Esophagus squamous epithelium (tissue), 5 donors: ENCODE measurements at regions not wholly inside any gene's neighbourhood (a gene's known extent, or its start where the extent isn't known, plus 50 kb on each side); places are given as distances from the start of the nearest gene placed in this dataset.
A peak's percentile ranks its signal among the peaks of the same experiment; 100 is the strongest.

Source experiments
- DNase-seq: peaks from one replicate; lab custom pipeline; 2025; lab: John Stamatoyannopoulos, UW
- H3K27ac ChIP-seq, 4 donors: fragments of 200-600 bp; sonication (generic); one replicate each; pipeline ENCODE4 v1.5.1; 2016 to 2019; ENCODE audit warnings: mild to moderate bottlenecking in 1 of 4
- H3K27me3 ChIP-seq, 4 donors: fragments of 200-600 bp; sonication (generic); 1 replicate in 3 of 4; 2 replicates in 1 of 4; pipeline versions ENCODE4 v1.5.1 to v1.6.0; 2017 to 2021; ENCODE audit warnings: antibody characterized with exemption in 1 of 4
- H3K36me3 ChIP-seq, 3 donors: fragments of 200-600 bp; sonication (generic); one replicate each; pipeline ENCODE4 v1.5.1; 2016 to 2019
- H3K4me1 ChIP-seq, 3 donors: fragments of 200-600 bp; sonication (generic); one replicate each; pipeline ENCODE4 v1.5.1; 2017 to 2019
- H3K4me3 ChIP-seq, 4 donors: fragments of 200-600 bp; sonication (generic); 1 replicate in 3 of 4; 2 replicates in 1 of 4; pipeline ENCODE4 v1.5.1; 2016 to 2019; ENCODE audit warnings: mild to moderate bottlenecking in 2 of 4, moderate library complexity in 1 of 4
- H3K9me3 ChIP-seq, 3 donors: fragments of 200-600 bp; sonication (generic); one replicate each; pipeline ENCODE4 v1.5.1; 2016 to 2019
- POLR2A ChIP-seq, 4 donors: fragments of 450-650 bp; IDR thresholded peaks; one replicate each; pipeline ENCODE4 v1.6.1; 2017; ENCODE audit warnings: antibody characterized with exemption in 4 of 4, mild to moderate bottlenecking in 4 of 4, moderate library complexity in 3 of 4
- WGBS, 2 donors: methylation state at CpG; one replicate each; pipeline ENCODE4 v1.1.5; 2018; 5-methylcytosine and 5-hydroxymethylcytosine counted together
- intact Hi-C: fragments of 100-400 bp; cut with DNase I; formaldehyde crosslinking; loops from one replicate; pipeline ENCODE4 v1.15.0; 2022
- TF ChIP-seq, protein P1 (sequence below), 6 experiments: fragments of 450-650 bp in 4 of 6; fragments of 200-600 bp in 2 of 6; sonication (generic) in 2 of 6; IDR thresholded peaks; one replicate each; pipeline ENCODE4 v1.5.1; 2016 to 2019; ENCODE audit warnings: antibody characterized with exemption in 6 of 6, mild to moderate bottlenecking in 4 of 6, moderate library complexity in 4 of 6
- donor health status: DM: yes; HTN: yes; CAD: no.

- no peak for TF ChIP-seq POLR2A (IDR thresholded peaks at IDR 0.05)
- TF ChIP-seq, protein P1, sequence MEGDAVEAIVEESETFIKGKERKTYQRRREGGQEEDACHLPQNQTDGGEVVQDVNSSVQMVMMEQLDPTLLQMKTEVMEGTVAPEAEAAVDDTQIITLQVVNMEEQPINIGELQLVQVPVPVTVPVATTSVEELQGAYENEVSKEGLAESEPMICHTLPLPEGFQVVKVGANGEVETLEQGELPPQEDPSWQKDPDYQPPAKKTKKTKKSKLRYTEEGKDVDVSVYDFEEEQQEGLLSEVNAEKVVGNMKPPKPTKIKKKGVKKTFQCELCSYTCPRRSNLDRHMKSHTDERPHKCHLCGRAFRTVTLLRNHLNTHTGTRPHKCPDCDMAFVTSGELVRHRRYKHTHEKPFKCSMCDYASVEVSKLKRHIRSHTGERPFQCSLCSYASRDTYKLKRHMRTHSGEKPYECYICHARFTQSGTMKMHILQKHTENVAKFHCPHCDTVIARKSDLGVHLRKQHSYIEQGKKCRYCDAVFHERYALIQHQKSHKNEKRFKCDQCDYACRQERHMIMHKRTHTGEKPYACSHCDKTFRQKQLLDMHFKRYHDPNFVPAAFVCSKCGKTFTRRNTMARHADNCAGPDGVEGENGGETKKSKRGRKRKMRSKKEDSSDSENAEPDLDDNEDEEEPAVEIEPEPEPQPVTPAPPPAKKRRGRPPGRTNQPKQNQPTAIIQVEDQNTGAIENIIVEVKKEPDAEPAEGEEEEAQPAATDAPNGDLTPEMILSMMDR (IDR thresholded peaks at IDR 0.05), result peak in 1 of 6 experiments; percentile 16
- WGBS, 2 donors, result 50 to 63% methylated on average over 2 of the region's 2 CpGs
Measured at GRCh38 chr7:140239653-140239935, 62.8 kb upstream of the KDM7A start.

DNA sequence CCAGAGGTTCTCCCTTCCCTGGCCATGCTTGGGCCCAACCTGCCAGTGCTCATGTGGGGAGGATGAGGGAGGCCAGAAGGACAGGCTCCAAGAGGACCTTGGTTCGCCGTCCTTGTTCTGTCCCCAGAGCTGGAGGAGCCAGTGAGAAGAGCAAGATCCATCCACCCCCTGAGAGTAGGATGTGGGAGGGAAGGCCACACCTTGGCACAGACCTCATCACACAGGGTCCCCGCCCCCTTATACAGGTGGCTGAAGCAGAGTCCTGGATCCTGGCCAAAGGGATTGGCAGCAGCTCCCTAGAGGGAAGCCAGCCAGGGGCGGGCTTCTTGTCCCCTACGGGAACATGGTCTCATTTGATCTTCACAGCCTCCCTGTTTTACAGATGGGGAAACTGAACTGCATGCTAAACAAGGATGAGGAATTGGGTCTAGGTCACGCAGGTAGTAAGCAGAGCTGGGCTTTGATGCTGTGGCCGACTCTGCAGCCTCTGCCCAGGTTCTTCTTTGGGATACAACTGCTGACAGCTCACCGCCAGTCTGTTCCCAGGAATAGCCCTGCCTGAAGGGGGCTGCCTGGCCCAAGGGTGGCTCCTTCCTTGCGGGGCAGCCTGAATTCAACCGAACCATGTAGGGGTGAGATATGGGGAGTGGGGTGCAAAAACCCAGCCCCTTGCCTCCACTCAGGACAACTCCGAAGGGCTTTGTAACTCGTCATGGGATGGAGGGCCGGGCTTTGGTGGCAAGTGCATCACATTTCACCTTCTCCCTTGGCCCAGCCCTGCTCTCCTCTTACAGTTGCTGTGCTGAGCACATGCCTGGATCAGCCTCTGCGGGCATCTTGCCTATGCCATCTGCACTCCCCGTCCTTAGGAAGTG, 62.2 kb upstream of the KDM7A start:
- H3K9me3 ChIP-seq, result no peaks in the 10 kb centered on the region
- WGBS, 2 donors, result 68 to 74% methylated on average over 10 of the region's 15 CpGs
- H3K36me3 ChIP-seq, result no peaks in the 10 kb centered on the region
- H3K4me3 ChIP-seq, result no peak overlapping the region
- peaks cover 24 to 51% (median 27%) of the 10 kb centered on the region in 3 donors for H3K4me1 ChIP-seq
- TF ChIP-seq POLR2A (IDR thresholded peaks at IDR 0.05), result no peak
- TF ChIP-seq, protein P1 (IDR thresholded peaks at IDR 0.05), result no peak
- DNase-seq, result no peak
- H3K27me3 ChIP-seq, result peaks cover 0 to 6% (median 0%) of the 10 kb centered on the region in 4 donors
- intact Hi-C loops, result no loop called here
- peak overlapping the region in 2 of 4 donors; percentile 13 to 18 for H3K27ac ChIP-seq

More at GRCh38 chr7:140239653-140239935, 62.8 kb upstream of the KDM7A start:
- Histone ChIP-seq H3K4me3 (no peak overlapping the region), H3K36me3 (no peaks in the 10 kb centered on the region), H3K27me3 (peaks cover 0 to 6% (median 0%) of the 10 kb centered on the region in 4 donors), H3K9me3 (no peaks in the 10 kb centered on the region), H3K27ac (peak overlapping the region in 2 of 4 donors; percentile 13 to 18), H3K4me1 (peaks cover 24 to 55% (median 27%) of the 10 kb centered on the region in 3 donors)
- DNase-seq, result no peak
- intact Hi-C loops, result no loop called here

DNA sequence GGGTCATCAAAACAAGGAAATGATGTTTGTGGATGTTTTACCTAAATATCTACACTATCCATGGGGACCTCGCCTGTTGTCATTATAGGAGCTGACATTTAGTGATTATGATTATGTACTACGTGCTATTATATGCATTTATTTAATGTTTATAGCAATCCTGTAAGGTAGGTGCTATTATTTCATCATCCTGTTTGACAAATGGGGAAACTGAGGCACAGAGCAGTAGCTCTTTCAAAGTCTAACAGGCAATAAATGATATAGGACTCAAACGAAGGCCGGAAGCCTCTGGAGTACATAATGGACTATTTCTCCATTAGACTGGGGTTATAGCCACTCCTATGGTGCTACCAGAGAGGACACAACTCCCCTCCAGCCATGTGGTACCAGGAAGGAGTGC, 60.6 kb upstream of the KDM7A start:
- TF ChIP-seq POLR2A (IDR thresholded peaks at IDR 0.05), result no peak
- TF ChIP-seq, protein P1 (IDR thresholded peaks at IDR 0.05), result no peak
- DNase-seq, result no peak
- peaks cover 18 to 48% (median 28%) of the 10 kb centered on the region in 3 donors for H3K4me1 ChIP-seq
- H3K27ac ChIP-seq, result no peak overlapping the region
- WGBS, 2 donors, result 85 to 87% methylated on average over 4 of the region's 4 CpGs
- no peak overlapping the region for H3K4me3 ChIP-seq
- no peaks in the 10 kb centered on the region for H3K9me3 ChIP-seq
- H3K36me3 ChIP-seq, result no peaks in the 10 kb centered on the region
- H3K27me3 ChIP-seq, result peaks cover 0 to 6% (median 0%) of the 10 kb centered on the region in 4 donors
- intact Hi-C loops, result no loop called here

GRCh38 chr7:140236626-140237025, 59.8 kb upstream of the KDM7A start:
- intact Hi-C loops, result no loop called here
- DNase-seq, result no peak
- Histone ChIP-seq H3K4me1 (peaks cover 17 to 48% (median 25%) of the 10 kb centered on the region in 3 donors), H3K4me3 (no peak overlapping the region), H3K27ac (no peak overlapping the region), H3K9me3 (no peaks in the 10 kb centered on the region), H3K36me3 (no peaks in the 10 kb centered on the region), H3K27me3 (peaks cover 0 to 6% (median 0%) of the 10 kb centered on the region in 4 donors)
- no peak for TF ChIP-seq POLR2A (IDR thresholded peaks at IDR 0.05)
- TF ChIP-seq, protein P1 (IDR thresholded peaks at IDR 0.05), result no peak
- 85 to 93% methylated on average over 6 of the region's 6 CpGs for WGBS, 2 donors

GRCh38 chr7:140235114-140235513, 58.3 kb upstream of the KDM7A start:
- Histone ChIP-seq H3K4me3 (no peak overlapping the region), H3K27ac (no peak overlapping the region), H3K4me1 (peaks cover 22 to 53% (median 34%) of the 10 kb centered on the region in 3 donors), H3K27me3 (peaks cover 0 to 14% (median 0%) of the 10 kb centered on the region in 4 donors), H3K9me3 (no peaks in the 10 kb centered on the region), H3K36me3 (no peaks in the 10 kb centered on the region)
- WGBS, 2 donors, result 92 to 93% methylated on average over 5 of the region's 5 CpGs
- intact Hi-C loops, result no loop called here
- DNase-seq, result no peak
- TF ChIP-seq, protein P1 (IDR thresholded peaks at IDR 0.05), result no peak
- TF ChIP-seq POLR2A (IDR thresholded peaks at IDR 0.05), result no peak
